Right lobe of liver (tissue), 4 donors: ENCODE measurements at regions not wholly inside any gene's neighbourhood (a gene's known extent, or its start where the extent isn't known, plus 50 kb on each side); places are given as distances from the start of the nearest gene placed in this dataset.
"Not testable (repeated sequence)": the region's sequence is repeated elsewhere in the genome, so short reads cannot be mapped to it uniquely, and the experiment has no call there.

ENCODE experiments used
- CTCF ChIP-seq, 4 donors: fragments of 200-600 bp in 3 of 4; fragments of 450-650 bp in 1 of 4; IDR thresholded peaks; one replicate each; pipeline versions ENCODE4 v1.5.1 to v1.8.0; 2016 to 2022; ENCODE audit warnings: antibody characterized with exemption in 4 of 4, mild to moderate bottlenecking in 2 of 4
- POLR2A ChIP-seq: fragments of 450-650 bp; IDR thresholded peaks from one replicate; pipeline ENCODE4 v1.6.1; 2017; ENCODE audit warnings: antibody characterized with exemption, mild to moderate bottlenecking
- donor health status: DM: no; HTN: no; CAD: no.
- donor health status: DM: no; HTN: no; CAD: no.
- donor health status: DM: no; HTN: yes; CAD: no.

GRCh38 chr16:7769091-7769490, 436.4 kb downstream of the RBFOX1 start:
- not testable (repeated sequence) for TF ChIP-seq CTCF (IDR thresholded peaks at IDR 0.05); POLR2A
